ENCODE measurements at regions not wholly inside any gene's neighbourhood (a gene's known extent, or its start where the extent isn't known, plus 50 kb on each side); places are given as distances from the start of the nearest gene placed in this dataset.

- Histone ChIP-seq H3K4me3 (no peak overlapping the region), H3K27ac (no peak overlapping the region), H3K27me3 (no peaks in the 10 kb centered on the region), H3K9me3 (no peaks in the 10 kb centered on the region), H3K4me1 (ENCODE audit: insufficient read depth) (no peaks in the 10 kb centered on the region), H3K36me3 (no peaks in the 10 kb centered on the region)
- WGBS, 3 donors = 75 to 83% (median 82%) methylated on average over 12 of the region's 12 CpGs
- TF ChIP-seq CTCF (IDR thresholded peaks at IDR 0.05) (no peak), EP300 (IDR thresholded peaks at IDR 0.05) (no peak), POLR2A (IDR thresholded peaks at IDR 0.05) (no peak)
- intact Hi-C loops (cut with DNase I) = loop anchor here in 1 of 4 donors (10.0 kb wide), 1 partner anchor 286 kb away; no protein-coding TSS in a partner anchor
- DNase-seq = no peak
Measured at GRCh38 chr2:238790833-238791230, 57.1 kb upstream of the TWIST2 start.

GRCh38 chr2:238791354-238791753 is 56.5 kb upstream of the TWIST2 start:
- no peak overlapping the region for H3K27ac ChIP-seq
- H3K36me3 ChIP-seq = no peaks in the 10 kb centered on the region
- no peaks in the 10 kb centered on the region for H3K4me1 ChIP-seq (ENCODE audit: insufficient read depth)
- H3K9me3 ChIP-seq = no peaks in the 10 kb centered on the region
- DNase-seq = no peak
- TF ChIP-seq POLR2A (IDR thresholded peaks at IDR 0.05) = no peak
- TF ChIP-seq EP300 (IDR thresholded peaks at IDR 0.05) = no peak
- TF ChIP-seq CTCF (IDR thresholded peaks at IDR 0.05) = no peak
- intact Hi-C loops (cut with DNase I) = loop anchor here in 1 of 4 donors (10.0 kb wide), 1 partner anchor 287 kb away; no protein-coding TSS in a partner anchor
- H3K4me3 ChIP-seq = no peak overlapping the region
- 77 to 82% (median 78%) methylated on average over 14 of the region's 14 CpGs for WGBS, 3 donors
- no peaks in the 10 kb centered on the region for H3K27me3 ChIP-seq

GRCh38 chr2:238793306-238793705 is 54.6 kb upstream of the TWIST2 start:
- TF ChIP-seq POLR2A (IDR thresholded peaks at IDR 0.05) = no peak
- TF ChIP-seq EP300 (IDR thresholded peaks at IDR 0.05) = no peak
- no peak for TF ChIP-seq CTCF (IDR thresholded peaks at IDR 0.05)
- 55 to 65% (median 63%) methylated on average over 5 of the region's 5 CpGs for WGBS, 3 donors
- no peak overlapping the region for H3K27ac ChIP-seq
- DNase-seq = no peak
- intact Hi-C loops (cut with DNase I) = loop anchor here in 1 of 4 donors (10.0 kb wide), 1 partner anchor 289 kb away; no protein-coding TSS in a partner anchor
- no peaks in the 10 kb centered on the region for H3K36me3 ChIP-seq
- no peaks in the 10 kb centered on the region for H3K4me1 ChIP-seq (ENCODE audit: insufficient read depth)
- H3K27me3 ChIP-seq = no peaks in the 10 kb centered on the region
- no peaks in the 10 kb centered on the region for H3K9me3 ChIP-seq
- H3K4me3 ChIP-seq = no peak overlapping the region

GRCh38 chr2:238793801-238794449 is 54.0 kb upstream of the TWIST2 start:
- no peaks in the 10 kb centered on the region for H3K4me1 ChIP-seq (ENCODE audit: insufficient read depth)
- WGBS, 3 donors = 51 to 66% (median 57%) methylated on average over 9 of the region's 9 CpGs
- DNase-seq = no peak
- intact Hi-C loops (cut with DNase I) = loop anchor here in 1 of 4 donors (10.0 kb wide), 1 partner anchor 289 kb away; no protein-coding TSS in a partner anchor
- H3K27ac ChIP-seq = no peak overlapping the region
- TF ChIP-seq CTCF (IDR thresholded peaks at IDR 0.05) (no peak), EP300 (IDR thresholded peaks at IDR 0.05) (no peak), POLR2A (IDR thresholded peaks at IDR 0.05) (no peak)
- no peaks in the 10 kb centered on the region for H3K9me3 ChIP-seq
- H3K4me3 ChIP-seq = no peak overlapping the region
- no peaks in the 10 kb centered on the region for H3K36me3 ChIP-seq
- no peaks in the 10 kb centered on the region for H3K27me3 ChIP-seq

All from ovary (tissue), 7 donors.